ENCODE measurements at regions not wholly inside any gene's neighbourhood (a gene's known extent, or its start where the extent isn't known, plus 50 kb on each side); places are given as distances from the start of the nearest gene placed in this dataset.

DNA sequence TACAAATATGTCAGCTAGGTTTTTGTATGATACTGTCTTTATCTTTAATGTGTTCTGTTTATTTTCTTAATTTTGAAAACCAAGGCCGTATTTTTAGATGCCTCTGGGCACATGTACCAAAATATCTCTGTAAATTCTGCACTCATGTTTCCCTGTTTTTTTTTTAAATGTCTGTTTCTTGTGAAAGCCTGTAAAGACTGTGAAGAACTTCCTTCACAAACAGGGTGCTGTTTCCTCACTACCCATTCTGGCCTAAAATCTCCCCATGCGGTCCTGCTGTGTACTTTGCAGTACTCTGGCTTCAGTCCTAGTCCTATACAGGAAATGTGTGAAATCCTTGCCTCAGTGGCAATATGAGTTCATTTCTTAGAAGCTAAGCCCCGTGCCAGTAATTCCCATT lies 133.4 kb upstream of the ZBTB20 start:
- TF ChIP-seq ZBTB33 (IDR thresholded peaks at IDR 0.05) (no peak), CTCF (IDR thresholded peaks at IDR 0.05 in 2 of 3, conservative IDR thresholded peaks at IDR 0.05 in 1 of 3; ENCODE audit: control insufficient read depth in 2 of 3, extremely low read depth in 1 of 3, insufficient read depth in 1 of 3, low read depth in 3 of 3, low read length in 3 of 3) (no peak), ATF3 (IDR thresholded peaks at IDR 0.05; ENCODE audit: borderline replicate concordance, extremely low read depth, low read depth, low read length) (no peak), POLR2AphosphoS5 (IDR thresholded peaks at IDR 0.05; ENCODE audit: low read length) (no peak), POLR2A (IDR thresholded peaks at IDR 0.05; ENCODE audit: low read depth, low read length) (no peak), CHD1 (IDR thresholded peaks at IDR 0.05; ENCODE audit: low read depth, low read length) (no peak), IRF3 (IDR thresholded peaks at IDR 0.05) (no peak), EP300 (IDR thresholded peaks at IDR 0.05; ENCODE audit: borderline replicate concordance in 1 of 2, control insufficient read depth in 1 of 2, low read depth in 2 of 2, low read length in 2 of 2) (no peak), HSF1 (IDR thresholded peaks at IDR 0.05; ENCODE audit: low read depth, low read length) (no peak), CEBPB (IDR thresholded peaks at IDR 0.05; ENCODE audit: borderline replicate concordance in 1 of 2, low read depth in 2 of 2, low read length in 2 of 2) (no peak), FOXK2 (IDR thresholded peaks at IDR 0.05) (no peak)
